PC-9 (cell line): ENCODE measurements at regions not wholly inside any gene's neighbourhood (a gene's known extent, or its start where the extent isn't known, plus 50 kb on each side); places are given as distances from the start of the nearest gene placed in this dataset.

ENCODE experiments used
- EZH2 ChIP-seq: fragments of 200-600 bp; sonication (generic); IDR thresholded peaks from 2 replicates; pipeline ENCODE4 v1.8.0; 2017; ENCODE audit warnings: antibody characterized with exemption, low read depth
- TF ChIP-seq, protein P1 (sequence below): fragments of 200-600 bp; sonication (generic); conservative IDR thresholded peaks from 2 replicates; pipeline ENCODE4 v1.6.1; 2017; ENCODE audit warnings: mixed run types, antibody characterized with exemption, mild to moderate bottlenecking, moderate library complexity

DNA sequence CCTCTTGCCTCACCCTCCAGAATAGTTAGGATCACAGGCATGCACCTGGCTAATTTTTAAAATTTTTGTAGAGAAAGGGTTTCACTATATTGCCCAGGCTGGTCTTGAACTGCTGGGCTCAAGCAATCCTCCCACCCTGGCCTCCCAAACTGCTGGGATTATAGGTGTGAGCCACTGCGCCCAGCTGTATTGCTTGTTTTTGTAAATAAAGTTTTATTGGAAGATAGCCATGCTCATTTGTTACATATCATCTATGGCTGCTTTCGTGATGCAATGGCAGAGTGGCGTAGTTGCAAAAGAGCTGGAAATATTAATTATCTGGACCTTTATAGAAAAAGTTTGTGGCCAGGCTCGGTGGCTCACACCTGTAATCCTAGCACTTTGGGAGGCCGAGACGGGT is 109.4 kb upstream of the SPRED2 start:
- TF ChIP-seq, protein P1, sequence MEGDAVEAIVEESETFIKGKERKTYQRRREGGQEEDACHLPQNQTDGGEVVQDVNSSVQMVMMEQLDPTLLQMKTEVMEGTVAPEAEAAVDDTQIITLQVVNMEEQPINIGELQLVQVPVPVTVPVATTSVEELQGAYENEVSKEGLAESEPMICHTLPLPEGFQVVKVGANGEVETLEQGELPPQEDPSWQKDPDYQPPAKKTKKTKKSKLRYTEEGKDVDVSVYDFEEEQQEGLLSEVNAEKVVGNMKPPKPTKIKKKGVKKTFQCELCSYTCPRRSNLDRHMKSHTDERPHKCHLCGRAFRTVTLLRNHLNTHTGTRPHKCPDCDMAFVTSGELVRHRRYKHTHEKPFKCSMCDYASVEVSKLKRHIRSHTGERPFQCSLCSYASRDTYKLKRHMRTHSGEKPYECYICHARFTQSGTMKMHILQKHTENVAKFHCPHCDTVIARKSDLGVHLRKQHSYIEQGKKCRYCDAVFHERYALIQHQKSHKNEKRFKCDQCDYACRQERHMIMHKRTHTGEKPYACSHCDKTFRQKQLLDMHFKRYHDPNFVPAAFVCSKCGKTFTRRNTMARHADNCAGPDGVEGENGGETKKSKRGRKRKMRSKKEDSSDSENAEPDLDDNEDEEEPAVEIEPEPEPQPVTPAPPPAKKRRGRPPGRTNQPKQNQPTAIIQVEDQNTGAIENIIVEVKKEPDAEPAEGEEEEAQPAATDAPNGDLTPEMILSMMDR = no peak
- no peak for TF ChIP-seq EZH2
